ENCODE measurements at regions not wholly inside any gene's neighbourhood (a gene's known extent, or its start where the extent isn't known, plus 50 kb on each side); places are given as distances from the start of the nearest gene placed in this dataset.
A peak's percentile ranks its signal among the peaks of the same experiment; 100 is the strongest.
"Not testable (repeated sequence)": the region's sequence is repeated elsewhere in the genome, so short reads cannot be mapped to it uniquely, and the experiment has no call there.

DNA sequence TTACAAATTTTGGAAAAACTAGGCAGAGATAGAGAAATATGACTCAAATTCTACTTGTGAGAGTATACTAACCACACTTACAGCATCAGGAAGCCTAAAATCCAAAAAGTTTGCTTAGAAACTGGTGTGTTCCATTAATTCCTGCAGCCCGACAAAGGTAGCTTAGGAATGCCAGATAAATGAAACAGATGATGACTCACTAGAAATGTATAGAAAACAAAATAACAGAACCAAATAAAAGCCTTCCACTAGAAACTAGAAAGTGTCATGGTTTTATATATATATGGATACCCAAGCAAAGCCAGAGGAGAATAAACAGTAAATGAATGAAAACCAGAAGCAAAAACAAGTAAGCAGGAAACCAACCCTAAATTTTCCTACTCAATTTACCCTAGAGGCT, 272.2 kb upstream of the PRDM9 start:
- DNase-seq (ENCODE audit: low spot score) = no peak

GRCh38 chr5:23234197-23234596, 273.2 kb upstream of the PRDM9 start:
- DNase-seq (ENCODE audit: low spot score) = no peak

- DNase-seq (ENCODE audit: low spot score) = no peak
Measured at GRCh38 chr5:23223846-23224245, 283.6 kb upstream of the PRDM9 start.

DNA sequence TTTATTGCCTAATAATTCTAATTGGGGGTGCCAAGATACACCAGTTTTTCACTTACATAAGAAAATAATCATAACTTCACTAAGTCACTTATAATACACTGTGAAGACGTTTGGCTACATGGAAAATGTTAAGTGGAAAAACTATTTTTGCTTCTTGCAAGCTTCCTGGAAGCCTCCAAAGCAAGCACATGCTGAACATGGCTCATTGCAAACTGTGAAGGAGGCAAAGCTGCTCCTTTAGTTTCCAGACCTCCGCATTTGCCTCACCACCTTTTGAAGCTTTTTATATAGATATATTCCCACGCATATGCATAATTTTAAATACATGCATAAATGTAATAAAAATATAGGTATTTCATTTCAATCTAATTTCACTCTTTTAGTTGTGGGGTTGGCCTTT, 285.6 kb upstream of the PRDM9 start:
- no peak for DNase-seq (ENCODE audit: low spot score)

GRCh38 chr5:23217159-23217558, 290.2 kb upstream of the PRDM9 start:
- DNase-seq (ENCODE audit: low spot score) = no peak

GRCh38 chr5:23216345-23216744, 291.1 kb upstream of the PRDM9 start:
- no peak for DNase-seq (ENCODE audit: low spot score)

DNA sequence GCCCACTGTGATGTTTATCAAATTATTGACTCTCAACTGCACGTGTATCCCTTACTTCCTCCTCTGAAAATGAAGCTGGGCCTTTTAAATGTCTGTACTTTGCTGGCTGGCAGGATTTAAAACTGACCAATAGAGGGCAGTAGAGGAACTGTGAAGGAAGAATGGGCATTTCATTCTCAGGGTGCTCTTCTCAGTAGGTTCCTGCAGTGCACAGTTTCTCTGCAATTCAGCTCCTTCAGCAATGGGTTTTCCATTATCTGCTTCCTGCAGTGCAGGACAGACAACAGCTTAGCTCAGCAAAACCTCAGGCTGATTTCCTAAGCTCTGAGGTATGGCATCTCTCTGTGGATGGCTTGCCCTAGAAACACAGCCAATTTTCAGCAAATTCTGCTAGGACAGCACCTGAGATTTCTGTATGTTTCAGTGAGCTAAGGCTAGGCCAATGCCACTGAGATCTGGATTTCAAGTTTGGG, 298.4 kb upstream of the PRDM9 start:
- DNase-seq (ENCODE audit: low spot score) = peak; percentile 22

GRCh38 chr5:23204111-23204510, 303.3 kb upstream of the PRDM9 start:
- no peak for DNase-seq (ENCODE audit: low spot score)

DNA sequence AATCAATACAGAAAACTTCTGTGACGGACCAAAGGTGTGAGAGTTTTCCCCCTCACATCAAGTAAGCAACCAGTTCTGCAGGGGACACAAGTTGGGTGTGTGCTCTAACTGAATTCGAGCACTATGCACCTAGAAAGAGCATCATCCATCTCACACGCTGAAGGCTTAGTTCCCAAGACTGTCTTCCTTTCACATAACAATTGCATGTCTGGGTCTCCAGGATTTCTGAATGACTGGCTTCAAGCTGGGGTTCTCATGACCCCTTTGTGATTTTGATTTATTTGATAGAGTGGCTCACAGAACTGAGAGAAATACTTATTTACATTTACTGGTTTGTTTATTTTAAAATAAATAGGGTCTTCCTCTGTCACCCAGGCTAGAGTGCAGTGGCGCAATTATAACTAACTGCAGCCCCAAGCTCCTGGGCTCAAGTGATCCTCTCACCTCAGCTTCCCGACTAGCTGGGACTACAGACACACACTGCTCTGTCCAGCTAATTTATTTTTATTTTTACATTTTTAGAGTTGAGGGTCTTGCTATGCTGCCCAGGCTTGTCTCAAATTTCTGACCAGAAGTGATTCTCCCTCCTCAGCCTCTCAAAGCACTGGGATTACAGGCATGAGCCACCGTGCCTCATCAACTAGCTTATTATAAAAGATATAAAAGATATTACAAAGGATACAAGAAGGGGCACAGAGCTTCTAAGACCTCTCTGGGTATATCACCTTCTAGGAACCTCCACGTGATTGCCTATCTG, 316.7 kb upstream of the CDH12 start:
- DNase-seq (ENCODE audit: low spot score) = no peak

GRCh38 chr5:23164971-23165370, 311.8 kb upstream of the CDH12 start:
- DNase-seq (ENCODE audit: low spot score) = no peak

- no peak for DNase-seq (ENCODE audit: low spot score)
Measured at GRCh38 chr5:23158179-23158578, 305.0 kb upstream of the CDH12 start.

GRCh38 chr5:23157716-23158115, 304.6 kb upstream of the CDH12 start:
- no peak for DNase-seq (ENCODE audit: low spot score)

GRCh38 chr5:23157169-23157568, 304.0 kb upstream of the CDH12 start:
- no peak for DNase-seq (ENCODE audit: low spot score)

GRCh38 chr5:23147625-23148024, 294.5 kb upstream of the CDH12 start:
- no peak for DNase-seq (ENCODE audit: low spot score)

GRCh38 chr5:23146183-23146582, 293.0 kb upstream of the CDH12 start:
- no peak for DNase-seq (ENCODE audit: low spot score)

- DNase-seq (ENCODE audit: low spot score) = peak; percentile 3
Measured at GRCh38 chr5:23139338-23140171, 286.4 kb upstream of the CDH12 start.

- DNase-seq (ENCODE audit: low spot score) = no peak
Measured at GRCh38 chr5:23136958-23137357, 283.8 kb upstream of the CDH12 start.

GRCh38 chr5:23132231-23132630, 279.1 kb upstream of the CDH12 start:
- DNase-seq (ENCODE audit: low spot score) = no peak

GRCh38 chr5:23112237-23112636, 259.1 kb upstream of the CDH12 start:
- DNase-seq (ENCODE audit: low spot score) = no peak

DNA sequence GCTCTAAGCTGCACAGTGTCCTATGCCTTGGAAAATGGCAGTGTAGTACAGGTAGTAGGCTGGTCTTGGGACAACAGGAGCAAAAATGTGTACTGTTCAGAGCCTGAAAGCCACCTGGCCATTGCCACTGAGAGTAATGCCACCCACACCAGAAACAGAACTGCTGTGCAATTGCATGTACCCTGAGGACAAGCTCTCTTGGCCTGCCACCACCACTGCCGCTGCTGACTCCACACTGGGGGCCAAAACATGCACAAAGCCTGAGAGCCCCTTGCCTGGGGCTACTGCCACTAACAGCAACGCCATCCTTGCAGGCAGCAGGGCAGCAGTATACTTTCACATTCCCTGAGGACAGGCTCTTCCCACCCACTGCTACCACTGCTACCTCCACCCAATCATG, 251.9 kb upstream of the CDH12 start:
- DNase-seq (ENCODE audit: low spot score) = no peak

DNA sequence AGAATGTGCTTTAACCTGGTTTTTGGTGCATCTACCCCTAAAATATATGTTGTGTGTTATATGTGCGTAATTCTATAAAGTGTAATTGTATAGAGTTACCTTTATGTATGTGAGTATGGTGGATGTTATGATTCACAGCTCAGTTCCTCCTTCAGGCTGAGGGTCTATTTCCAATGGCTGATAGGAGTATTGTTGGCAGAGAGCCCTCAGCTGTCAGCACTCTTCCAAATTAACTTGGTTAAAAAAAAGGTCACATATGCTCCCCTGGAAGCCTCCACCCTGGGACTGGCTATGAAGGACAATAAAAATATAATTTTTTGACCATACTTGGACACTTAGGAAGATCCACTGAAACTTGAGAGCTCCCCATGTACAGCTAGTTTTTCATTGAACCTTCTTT, 250.4 kb upstream of the CDH12 start:
- no peak for DNase-seq (ENCODE audit: low spot score)

DNA sequence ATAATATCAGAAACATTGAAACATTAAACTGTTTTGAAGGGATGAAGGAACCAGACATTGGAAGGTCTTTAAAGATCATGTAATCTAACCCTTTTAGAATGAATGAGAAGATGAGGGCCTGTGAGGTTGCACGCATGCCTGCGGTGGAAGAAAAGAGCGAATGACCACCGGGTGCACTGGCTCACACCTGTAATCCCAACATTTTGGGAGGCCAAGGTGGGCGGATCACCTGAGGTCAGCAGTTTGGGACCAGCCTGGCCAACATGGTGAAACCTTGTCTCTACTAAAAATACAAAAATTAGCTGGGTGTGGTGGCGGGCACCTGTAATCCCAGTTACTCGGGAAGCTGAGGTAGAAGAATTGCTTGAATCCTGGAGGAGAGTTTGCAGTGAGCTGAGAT, 242.3 kb upstream of the CDH12 start:
- not testable (repeated sequence) for DNase-seq (ENCODE audit: low spot score)

DNA sequence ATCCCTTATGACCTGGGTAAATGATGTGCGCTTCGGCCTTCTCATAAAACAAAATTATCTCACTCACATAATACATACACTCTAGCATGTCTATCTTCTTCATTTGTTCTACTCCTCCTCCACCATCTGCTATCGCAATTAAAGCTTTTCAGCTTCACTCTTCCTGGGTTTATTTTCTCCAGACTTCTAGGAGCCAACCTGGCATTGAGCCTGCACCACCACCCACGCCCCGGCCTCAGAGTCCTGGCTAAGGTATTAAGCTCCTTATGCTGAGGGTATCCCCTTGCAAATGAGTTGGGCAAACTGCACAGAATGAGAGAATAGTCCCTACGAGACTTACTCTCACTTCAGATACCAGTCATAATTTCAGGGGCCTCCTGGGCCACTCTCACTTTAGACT, 236.1 kb upstream of the CDH12 start:
- DNase-seq (ENCODE audit: low spot score) = no peak
